ENCODE measurements at regions not wholly inside any gene's neighbourhood (a gene's known extent, or its start where the extent isn't known, plus 50 kb on each side); places are given as distances from the start of the nearest gene placed in this dataset.

- Histone ChIP-seq H3K4me3 (no peak overlapping the region), H3K9me3 (replicated peaks; ENCODE audit: control insufficient read depth, insufficient read depth, low read depth, low read length) (no peaks in the 10 kb centered on the region; the same call in 1 of the 2 replicates), H3K79me2 (ENCODE audit: control insufficient read depth, insufficient read depth, low read length) (no peaks in the 10 kb centered on the region), H2AFZ (ENCODE audit: low read depth, low read length) (no peak overlapping the region), H3K4me1 (replicated peaks in 1 of 2; ENCODE audit: control insufficient read depth in 2 of 2, insufficient read depth in 2 of 2, low read length in 2 of 2) (no peaks in the 10 kb centered on the region), H3K9me1 (ENCODE audit: control insufficient read depth, insufficient read depth, low read length) (no peaks in the 10 kb centered on the region), H3K27me3 (ENCODE audit: control insufficient read depth in 2 of 2, insufficient read depth in 2 of 2, low read length in 2 of 2) (no peaks in the 10 kb centered on the region), H3K4me2 (ENCODE audit: insufficient read depth, low read length) (no peak overlapping the region), H3K27ac (ENCODE audit: extremely low read depth, low read depth, low read length) (no peak overlapping the region), H3K9ac (ENCODE audit: insufficient read depth in 1 of 2, low read depth in 2 of 2, low read length in 2 of 2) (no peak overlapping the region), H4K20me1 (replicated peaks; ENCODE audit: control insufficient read depth, insufficient read depth, low read length) (no peaks in the 10 kb centered on the region), H3K36me3 (ENCODE audit: control insufficient read depth, insufficient read depth, low read length) (no peaks in the 10 kb centered on the region)
- ATAC-seq (no peak), FAIRE-seq (no peak), DNase-seq (ENCODE audit: extremely low read depth in 1 of 4, low spot score in 3 of 4) (no peak)
- in situ Hi-C loops (cut with MboI): no loop called here
- POLR2A ChIA-PET: no interaction called here
- intact Hi-C loops (cut with micrococcal nuclease): no loop called here
- no TSS peak for BruUV-seq (replicated peaks)
- CTCF ChIA-PET (ENCODE audit: low intra/inter-chr PET ratio): no interaction called here
- TF ChIP-seq CREBBP (IDR thresholded peaks at IDR 0.05; ENCODE audit: low read depth, low read length) (no peak), SFPQ (IDR thresholded peaks at IDR 0.05; ENCODE audit: low read depth, low read length) (no peak), ZNF778 (CRISPR knock-in tag; IDR thresholded peaks at IDR 0.05) (no peak), ZNF232 (CRISPR knock-in tag; IDR thresholded peaks at IDR 0.05) (no peak), SLC30A9 (CRISPR knock-in tag; IDR thresholded peaks at IDR 0.05) (no peak), GMEB1 (CRISPR knock-in tag; IDR thresholded peaks at IDR 0.05) (no peak), ZNF175 (CRISPR knock-in tag; IDR thresholded peaks at IDR 0.05; ENCODE audit: low read depth) (no peak), ZNF143 (CRISPR knock-in tag; IDR thresholded peaks at IDR 0.05) (no peak), KLF10 (CRISPR knock-in tag; IDR thresholded peaks at IDR 0.05) (no peak), TAL1 (IDR thresholded peaks at IDR 0.05) (no peak), MITF (IDR thresholded peaks at IDR 0.05) (no peak), CBX5 (IDR thresholded peaks at IDR 0.05; ENCODE audit: borderline replicate concordance, low read depth) (no peak)
- WGBS (ENCODE audit: insufficient coverage, low coverage, missing lambda C conversion rate): 0% methylated on average over 3 of the region's 3 CpGs
Measured at GRCh38 chr6:19102936-19103335, 715.8 kb downstream of the RNF144B start.
